K562 (cell line): ENCODE measurements at regions not wholly inside any gene's neighbourhood (a gene's known extent, or its start where the extent isn't known, plus 50 kb on each side); places are given as distances from the start of the nearest gene placed in this dataset.

Source experiments
- ATAC-seq: fragments of 200-7000 bp; cut with Tn5 transposase; 3 replicates; pipeline ENCODE4 v1.9.1; 2020; ENCODE audit warnings: moderate library complexity
- BruUV-seq: library from RNA; stranded (reverse); fragments of 400-500 nt; replicated peaks from 2 replicates; lab custom pipeline; 2021; lab: Mats Ljungman, UMichigan
- CTCF ChIA-PET: fragments of 300-600 bp; formaldehyde crosslinking; extraction: SDS; loops from one replicate; lab custom pipeline; 2021; ENCODE audit warnings: low intra/inter-chr PET ratio; lab: Yijun Ruan, JAX
- POLR2A ChIA-PET: fragments of 300-600, 350-650 bp; sonication (Branson Sonifier 250); formaldehyde crosslinking; extraction: SDS; loops from one replicate; lab custom pipeline; 2021; ENCODE audit warnings: antibody characterized with exemption, inconsistent platforms; lab: Yijun Ruan, JAX
- DNase-seq, 4 experiments: peaks; one replicate each; pipeline versions ENCODE4 v3.0.0 to v3.0.0-alpha.2; 2011 to 2018; ENCODE audit warnings: low spot score in 3 of 4, mixed read lengths in 3 of 4; ENCODE audit errors: extremely low read depth in 1 of 4
- FAIRE-seq: peaks from 2 replicates; lab custom pipeline; 2011; peaks lifted over from hg19 to GRCh38; lab: Jason Lieb, UNC
- H2AFZ ChIP-seq: 2 replicates; pipeline ENCODE4 v1.6.0; 2011; ENCODE audit warnings: low read depth, low read length, control low read depth, inconsistent platforms
- H3K27ac ChIP-seq: fragments of 200-600 bp; 3 replicates; pipeline ENCODE4 v1.8.0; 2011; ENCODE audit warnings: low read depth, mild to moderate bottlenecking, control low read depth, inconsistent platforms, low read length, moderate library complexity, mixed read lengths; ENCODE audit errors: extremely low read depth
- H3K27me3 ChIP-seq, 2 experiments: fragments of 300-600 bp in 1 of 2; 2 replicates in 1 of 2; 3 replicates in 1 of 2; pipeline versions ENCODE4 v1.6.0 to v1.8.0; 2011; ENCODE audit warnings: inconsistent platforms in 2 of 2, low read length in 2 of 2, mild to moderate bottlenecking in 1 of 2, mixed read lengths in 1 of 2, moderate library complexity in 1 of 2; ENCODE audit not compliant: control insufficient read depth in 2 of 2, insufficient read depth in 2 of 2
- H3K36me3 ChIP-seq: fragments of 300-600 bp; 3 replicates; pipeline ENCODE4 v1.8.0; 2011; ENCODE audit warnings: mild to moderate bottlenecking, low read length, inconsistent platforms; ENCODE audit not compliant: control insufficient read depth, insufficient read depth
- H3K4me1 ChIP-seq, 2 experiments: fragments of 200-600 bp in 1 of 2; replicated peaks in 1 of 2; 2 replicates in 1 of 2; 3 replicates in 1 of 2; pipeline versions ENCODE4 v1.5.1 to v1.8.0; 2011; ENCODE audit warnings: inconsistent platforms in 2 of 2, low read length in 2 of 2, mild to moderate bottlenecking in 1 of 2, mixed read lengths in 1 of 2, moderate library complexity in 1 of 2; ENCODE audit not compliant: control insufficient read depth in 2 of 2, insufficient read depth in 2 of 2
- H3K4me2 ChIP-seq: 2 replicates; pipeline ENCODE4 v1.6.1; 2011; ENCODE audit warnings: low read length, control low read depth, inconsistent platforms, mixed read lengths; ENCODE audit not compliant: insufficient read depth
- H3K4me3 ChIP-seq: fragments of 200-600 bp; sonication (generic), shearing (Covaris generic); 2 replicates; pipeline ENCODE4 v1.5.1; 2016; ENCODE audit warnings: control low read depth, inconsistent platforms
- H3K79me2 ChIP-seq: fragments of 200-600 bp; 3 replicates; pipeline ENCODE4 v1.8.0; 2011; ENCODE audit warnings: low read length, inconsistent platforms; ENCODE audit not compliant: control insufficient read depth, insufficient read depth
- H3K9ac ChIP-seq, 2 experiments: 2 replicates each; pipeline versions ENCODE4 v1.6.0 to v1.6.1; 2011; ENCODE audit warnings: low read depth in 2 of 2, low read length in 2 of 2, control low read depth in 1 of 2, inconsistent platforms in 1 of 2, mild to moderate bottlenecking in 1 of 2, mixed read lengths in 1 of 2; ENCODE audit not compliant: insufficient read depth in 1 of 2
- H3K9me1 ChIP-seq: one replicate; pipeline ENCODE4 v1.6.0; 2011; ENCODE audit warnings: inconsistent platforms, mild to moderate bottlenecking, low read length, moderate library complexity; ENCODE audit not compliant: control insufficient read depth, insufficient read depth
- H3K9me3 ChIP-seq: replicated peaks from 2 replicates; pipeline ENCODE4 v1.5.1; 2011; ENCODE audit warnings: low read depth, low read length, inconsistent platforms; ENCODE audit not compliant: control insufficient read depth, insufficient read depth
- H4K20me1 ChIP-seq: replicated peaks from 2 replicates; pipeline ENCODE4 v1.6.1; 2011; ENCODE audit warnings: low read length, inconsistent platforms, mixed read lengths; ENCODE audit not compliant: control insufficient read depth, insufficient read depth
- ATF6 ChIP-seq: sonication (generic); formaldehyde crosslinking; IDR thresholded peaks from 2 replicates; pipeline ENCODE4 v1.4.0; 2020; ENCODE audit warnings: mild to moderate bottlenecking, missing genetic modification reagents
- BCOR ChIP-seq: fragments of 450-650 bp; IDR thresholded peaks from 2 replicates; pipeline ENCODE4 v1.6.1; 2016
- BHLHE40 ChIP-seq: IDR thresholded peaks from 2 replicates; pipeline ENCODE4 v1.6.1; 2011; ENCODE audit warnings: low read length, improper control_type of control experiment
- BRD9 ChIP-seq: fragments of 450-650 bp; IDR thresholded peaks from 2 replicates; pipeline ENCODE4 v1.6.1; 2018; ENCODE audit warnings: low read depth; ENCODE audit not compliant: partially characterized antibody
- CEBPB ChIP-seq: fragments of 450-650 bp; IDR thresholded peaks from 2 replicates; pipeline ENCODE4 v1.6.1; 2016; ENCODE audit warnings: missing genetic modification characterization, missing compliant biosample characterization
- LCOR ChIP-seq: sonication (generic); formaldehyde crosslinking; IDR thresholded peaks from 2 replicates; pipeline ENCODE4 v1.8.0; 2022; ENCODE audit warnings: mild to moderate bottlenecking, missing genetic modification reagents
- NCOA4 ChIP-seq: fragments of 450-650 bp; IDR thresholded peaks from 2 replicates; pipeline ENCODE4 v1.6.1; 2018; ENCODE audit warnings: mild to moderate bottlenecking; ENCODE audit not compliant: partially characterized antibody
- SMAD2 ChIP-seq: fragments of 150-350 bp; IDR thresholded peaks from 2 replicates; pipeline ENCODE4 v1.6.1; 2014; ENCODE audit warnings: low read depth, mild to moderate bottlenecking, low read length
- SREBF1 ChIP-seq: fragments of 150-350 bp; IDR thresholded peaks from 2 replicates; pipeline ENCODE4 v1.6.1; 2014; ENCODE audit warnings: antibody characterized with exemption, low read depth, low read length, borderline replicate concordance
- U2AF1 ChIP-seq: fragments of 200-400 bp; formaldehyde crosslinking; optimal IDR thresholded peaks from 2 replicates; pipeline ENCODE3; 2017; ENCODE audit warnings: mild to moderate bottlenecking, low read depth, low read length, moderate library complexity
- ZFP36 ChIP-seq: fragments of 150-350 bp; IDR thresholded peaks from 2 replicates; pipeline ENCODE4 v1.6.1; 2018; ENCODE audit warnings: low read length, low read depth; ENCODE audit not compliant: partially characterized antibody
- ZKSCAN3 ChIP-seq: fragments of 250-450 bp; sonication (Bioruptor Pico); IDR thresholded peaks from 2 replicates; pipeline ENCODE4 v1.4.0; 2020
- ZNF197 ChIP-seq: fragments of 200-800 bp; sonication (Bioruptor generic); IDR thresholded peaks from 2 replicates; pipeline ENCODE4 v1.6.1; 2016; ENCODE audit warnings: low read depth, missing genetic modification characterization, missing compliant biosample characterization
- ZNF280B ChIP-seq: fragments of 250-450 bp; sonication (Bioruptor Pico); IDR thresholded peaks from 2 replicates; pipeline ENCODE4 v1.5.1; 2021; ENCODE audit warnings: mild to moderate bottlenecking
- WGBS: fragments of 100-300 bp; shearing (Covaris generic); methylation state at CpG from one replicate; pipeline ENCODE4 v1.1.6; 2016; ENCODE audit warnings: low coverage, mixed read lengths; ENCODE audit not compliant: insufficient coverage; ENCODE audit errors: missing lambda C conversion rate; 5-methylcytosine and 5-hydroxymethylcytosine counted together
- in situ Hi-C: fragments of 300-500 bp; cut with MboI; formaldehyde crosslinking; loops from 4 replicates; pipeline ENCODE4 v1.15.0; 2018; ENCODE audit warnings: inconsistent platforms, mixed read lengths
- intact Hi-C: fragments of 100-400 bp; cut with micrococcal nuclease; formaldehyde crosslinking; loops from 2 replicates; pipeline ENCODE4 v1.14.2; 2022

- no peaks in the 10 kb centered on the region for H4K20me1 ChIP-seq
- no TSS peak for BruUV-seq
- no peak overlapping the region for H3K27ac ChIP-seq
- no peak overlapping the region for H3K4me2 ChIP-seq
- H3K27me3 ChIP-seq, result no peaks in the 10 kb centered on the region
- H3K36me3 ChIP-seq, result no peaks in the 10 kb centered on the region
- no peaks in the 10 kb centered on the region for H3K9me3 ChIP-seq
- intact Hi-C loops (no loop called here), in situ Hi-C loops (no loop called here)
- CTCF ChIA-PET, result no interaction called here
- H3K9ac ChIP-seq, result no peak overlapping the region
- H3K4me3 ChIP-seq, result no peak overlapping the region
- 0% methylated on average over 4 of the region's 4 CpGs for WGBS
- ATAC-seq (no peak), DNase-seq (no peak), FAIRE-seq (no peak)
- no peak overlapping the region for H2AFZ ChIP-seq
- no peaks in the 10 kb centered on the region for H3K79me2 ChIP-seq
- TF ChIP-seq SREBF1, result no peak
- no peak for TF ChIP-seq LCOR (CRISPR knock-in tag)
- no peak for TF ChIP-seq BHLHE40
- no peak for TF ChIP-seq NCOA4
- TF ChIP-seq ZNF280B, result no peak
- no peak for TF ChIP-seq CEBPB (tag)
- TF ChIP-seq ZFP36, result no peak
- TF ChIP-seq ATF6 (CRISPR knock-in tag), result no peak
- no peak for TF ChIP-seq ZKSCAN3 (CRISPR knock-in tag)
- no peak for TF ChIP-seq U2AF1
- TF ChIP-seq ZNF197, result no peak
- no peak for TF ChIP-seq SMAD2
- no peak for TF ChIP-seq BCOR
- TF ChIP-seq BRD9, result no peak
- TF ChIP-seq, all 486 proteins: peak for 0
- POLR2A ChIA-PET, result no interaction called here
- H3K4me1 ChIP-seq, result no peaks in the 10 kb centered on the region
- H3K9me1 ChIP-seq, result no peaks in the 10 kb centered on the region
Observed at GRCh38 chr10:10517866-10518265, 499.8 kb upstream of the CELF2 start.
